T-helper 17 cell (primary cell): ENCODE measurements at regions not wholly inside any gene's neighbourhood (a gene's known extent, or its start where the extent isn't known, plus 50 kb on each side); places are given as distances from the start of the nearest gene placed in this dataset.
A peak's percentile ranks its signal among the peaks of the same experiment; 100 is the strongest.
"Not testable (repeated sequence)": the region's sequence is repeated elsewhere in the genome, so short reads cannot be mapped to it uniquely, and the experiment has no call there.

Experiments used
- ATAC-seq: fragments of 150-1000 bp; cut with Tn5 transposase; 2 replicates; pipeline ENCODE4 v1.10.0; 2021; ENCODE audit warnings: mild to moderate bottlenecking, moderate library complexity
- DNase-seq, 3 donors: peaks; one replicate each; pipeline versions ENCODE4 v3.0.0 to v3.0.0-alpha.2; 2020 to 2021
- H3K9me3 ChIP-seq: one replicate; pipeline ENCODE4 v1.7.0; 2013; ENCODE audit warnings: low read length, mild to moderate bottlenecking; ENCODE audit not compliant: control insufficient read depth, poor library complexity, severe bottlenecking
- H3K27ac Mint-ChIP-seq: one replicate; pipeline ENCODE4 v1.8.0; 2022; ENCODE audit warnings: mild to moderate bottlenecking, moderate library complexity, mixed read lengths
- H3K27me3 Mint-ChIP-seq: one replicate; pipeline ENCODE4 v1.8.0; 2022; ENCODE audit warnings: mixed read lengths
- H3K36me3 Mint-ChIP-seq: one replicate; pipeline ENCODE4 v1.8.0; 2022; ENCODE audit warnings: low read depth, mixed read lengths
- H3K4me1 Mint-ChIP-seq: one replicate; pipeline ENCODE4 v1.8.0; 2022; ENCODE audit warnings: mild to moderate bottlenecking, mixed read lengths
- H3K4me3 Mint-ChIP-seq: one replicate; pipeline ENCODE4 v1.8.0; 2022; ENCODE audit warnings: mild to moderate bottlenecking, moderate library complexity, mixed read lengths

DNA sequence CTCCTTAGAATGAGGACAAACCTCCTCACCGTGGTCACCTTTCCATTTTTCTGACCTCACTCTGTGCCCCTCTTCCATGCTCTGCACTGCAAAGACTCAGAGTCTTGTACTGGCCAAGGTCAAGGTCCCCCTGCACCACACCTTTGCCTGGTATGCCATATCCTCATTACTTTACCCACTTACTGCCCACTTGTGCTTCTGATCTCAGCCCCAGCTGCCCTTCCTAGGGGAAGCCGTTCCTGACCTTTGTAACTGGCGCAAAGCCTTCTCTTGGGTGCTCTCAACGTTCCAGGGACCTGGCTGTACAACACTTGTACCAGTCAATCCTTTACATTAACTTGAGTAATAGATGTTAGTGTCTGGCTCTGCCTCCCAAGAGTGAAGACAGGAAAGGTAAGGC lies 256.0 kb downstream of the SV2B start:
- no peaks in the 10 kb centered on the region for H3K4me1 Mint-ChIP-seq
- no peaks in the 10 kb centered on the region for H3K9me3 ChIP-seq
- DNase-seq (no peak), ATAC-seq (no peak)
- no peak overlapping the region for H3K27ac Mint-ChIP-seq
- H3K27me3 Mint-ChIP-seq, result peaks cover 2% of the 10 kb centered on the region
- H3K4me3 Mint-ChIP-seq, result no peak overlapping the region
- peaks cover 2% of the 10 kb centered on the region for H3K36me3 Mint-ChIP-seq

- Mint-ChIP-seq H3K27ac (no peak overlapping the region), H3K4me3 (no peak overlapping the region), H3K27me3 (no peaks in the 10 kb centered on the region), H3K4me1 (no peaks in the 10 kb centered on the region), H3K36me3 (peaks cover 2% of the 10 kb centered on the region)
- no peak for ATAC-seq
- DNase-seq, result no peak
- no peaks in the 10 kb centered on the region for H3K9me3 ChIP-seq
Observed at GRCh38 chr15:91357011-91357410, 257.0 kb downstream of the SV2B start.

- H3K9me3 ChIP-seq, result no peaks in the 10 kb centered on the region
- Mint-ChIP-seq H3K4me1 (no peaks in the 10 kb centered on the region), H3K4me3 (no peak overlapping the region), H3K27me3 (no peaks in the 10 kb centered on the region), H3K36me3 (peaks cover 2% of the 10 kb centered on the region), H3K27ac (no peak overlapping the region)
- no peak for DNase-seq
- no peak for ATAC-seq
Observed at GRCh38 chr15:91357486-91357885, 257.4 kb downstream of the SV2B start.

- DNase-seq (no peak), ATAC-seq (no peak)
- no peaks in the 10 kb centered on the region for H3K4me1 Mint-ChIP-seq
- no peak overlapping the region for H3K27ac Mint-ChIP-seq
- no peak overlapping the region for H3K4me3 Mint-ChIP-seq
- no peaks in the 10 kb centered on the region for H3K9me3 ChIP-seq
- peaks cover 2% of the 10 kb centered on the region for H3K36me3 Mint-ChIP-seq
- H3K27me3 Mint-ChIP-seq, result no peaks in the 10 kb centered on the region
Observed at GRCh38 chr15:91358405-91358804, 258.3 kb downstream of the SV2B start.

- not testable (repeated sequence) for H3K9me3 ChIP-seq, H3K27ac Mint-ChIP-seq, H3K4me3 Mint-ChIP-seq, H3K36me3 Mint-ChIP-seq, H3K4me1 Mint-ChIP-seq, DNase-seq, ATAC-seq, H3K27me3 Mint-ChIP-seq
Observed at GRCh38 chr15:91361696-91362095, 261.6 kb downstream of the SV2B start.

- H3K9me3 ChIP-seq, result no peaks in the 10 kb centered on the region
- no peaks in the 10 kb centered on the region for H3K27me3 Mint-ChIP-seq
- H3K36me3 Mint-ChIP-seq, result no peaks in the 10 kb centered on the region
- H3K4me3 Mint-ChIP-seq, result no peak overlapping the region
- no peak for ATAC-seq
- H3K27ac Mint-ChIP-seq, result no peak overlapping the region
- H3K4me1 Mint-ChIP-seq, result peaks cover 8% of the 10 kb centered on the region
- no peak for DNase-seq
Observed at GRCh38 chr15:91366111-91366510, 266.1 kb downstream of the SV2B start.

- no peak for DNase-seq
- H3K36me3 Mint-ChIP-seq, result no peaks in the 10 kb centered on the region
- no peaks in the 10 kb centered on the region for H3K9me3 ChIP-seq
- no peak overlapping the region for H3K27ac Mint-ChIP-seq
- H3K27me3 Mint-ChIP-seq, result peaks cover 8% of the 10 kb centered on the region
- no peak for ATAC-seq
- H3K4me1 Mint-ChIP-seq, result peaks cover 10% of the 10 kb centered on the region
- H3K4me3 Mint-ChIP-seq, result no peak overlapping the region
Observed at GRCh38 chr15:91368611-91369010, 268.6 kb downstream of the SV2B start.

- ATAC-seq (no peak), DNase-seq (no peak)
- H3K36me3 Mint-ChIP-seq, result no peaks in the 10 kb centered on the region
- no peaks in the 10 kb centered on the region for H3K9me3 ChIP-seq
- H3K27me3 Mint-ChIP-seq, result peaks cover 12% of the 10 kb centered on the region
- H3K27ac Mint-ChIP-seq, result peak overlapping the region; percentile 6
- H3K4me3 Mint-ChIP-seq, result peak overlapping the region; percentile 32
- peaks cover 10% of the 10 kb centered on the region for H3K4me1 Mint-ChIP-seq
Observed at GRCh38 chr15:91369823-91370222, 269.8 kb downstream of the SV2B start.

DNA sequence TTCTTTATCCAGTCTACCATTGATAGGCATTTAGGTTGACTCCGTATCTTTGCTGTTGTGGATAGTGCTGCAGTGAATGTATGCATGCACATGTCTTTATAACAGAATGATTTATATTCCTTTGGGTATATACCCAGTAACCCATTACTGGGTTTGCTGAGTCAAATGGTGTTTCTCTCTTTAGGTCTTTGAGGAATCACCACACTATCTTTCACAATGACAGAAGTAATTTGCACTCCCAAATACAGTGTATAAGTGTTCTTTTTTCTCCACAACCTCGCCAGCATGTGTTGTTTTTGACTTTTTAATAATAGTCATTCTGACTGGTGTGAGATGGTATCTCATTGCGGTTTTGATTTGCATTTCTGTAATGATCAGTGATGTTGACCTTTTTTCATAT lies 271.3 kb downstream of the SV2B start:
- not testable (repeated sequence) for H3K9me3 ChIP-seq, H3K36me3 Mint-ChIP-seq, H3K4me3 Mint-ChIP-seq, DNase-seq, ATAC-seq, H3K27ac Mint-ChIP-seq
- Mint-ChIP-seq H3K27me3 (peaks cover 12% of the 10 kb centered on the region), H3K4me1 (peaks cover 13% of the 10 kb centered on the region)

GRCh38 chr15:91374336-91374735 lies 274.3 kb downstream of the SV2B start:
- no peak overlapping the region for H3K27ac Mint-ChIP-seq
- DNase-seq (no peak), ATAC-seq (no peak)
- peaks cover 17% of the 10 kb centered on the region for H3K27me3 Mint-ChIP-seq
- peaks cover 13% of the 10 kb centered on the region for H3K4me1 Mint-ChIP-seq
- H3K4me3 Mint-ChIP-seq, result no peak overlapping the region
- no peaks in the 10 kb centered on the region for H3K9me3 ChIP-seq
- H3K36me3 Mint-ChIP-seq, result peaks cover 3% of the 10 kb centered on the region

DNA sequence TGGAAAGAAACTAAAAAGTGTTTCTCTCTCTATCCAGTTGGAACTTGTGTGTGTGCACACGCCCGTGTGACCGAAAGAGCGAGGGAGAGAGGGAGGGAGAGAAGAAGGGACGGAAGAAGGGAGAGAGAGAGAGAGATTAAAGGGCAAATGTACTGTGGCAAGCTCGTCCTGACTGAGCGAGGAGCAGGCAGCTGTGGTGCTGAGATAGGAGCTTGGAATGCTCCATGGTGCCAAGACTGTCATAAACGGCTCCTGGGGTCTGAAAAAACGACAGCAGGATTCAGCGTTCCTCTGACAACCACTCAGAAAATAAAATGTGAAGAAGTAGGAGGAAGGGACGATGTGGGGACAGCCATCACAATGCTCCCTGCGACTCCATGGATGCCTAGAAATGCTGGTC lies 276.0 kb downstream of the SV2B start:
- Mint-ChIP-seq H3K4me3 (no peak overlapping the region), H3K27me3 (peaks cover 17% of the 10 kb centered on the region), H3K36me3 (peaks cover 3% of the 10 kb centered on the region), H3K4me1 (peaks cover 5% of the 10 kb centered on the region), H3K27ac (no peak overlapping the region)
- H3K9me3 ChIP-seq, result no peaks in the 10 kb centered on the region
- DNase-seq (no peak), ATAC-seq (no peak)

DNA sequence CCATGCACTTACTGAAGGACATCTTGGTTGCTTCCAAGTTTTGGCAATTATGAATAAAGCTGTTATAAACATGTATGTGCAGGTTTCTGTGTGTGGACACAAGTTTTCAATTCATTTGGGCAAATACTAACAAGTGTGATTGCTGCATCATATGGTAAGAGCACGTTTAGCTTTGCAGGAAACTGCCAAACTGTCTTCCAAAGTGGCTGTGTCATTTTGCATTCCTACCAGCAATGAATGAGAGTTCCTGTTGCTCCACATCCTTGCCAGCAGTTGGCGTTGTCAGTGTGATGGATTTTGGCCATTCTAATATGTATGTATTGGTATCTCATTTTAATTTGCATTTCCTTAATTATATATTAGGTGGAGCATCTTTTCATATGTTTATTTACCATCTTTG lies 280.1 kb downstream of the SV2B start:
- H3K9me3 ChIP-seq, result peaks cover 3% of the 10 kb centered on the region
- Mint-ChIP-seq H3K4me3 (no peak overlapping the region), H3K4me1 (peaks cover 5% of the 10 kb centered on the region), H3K36me3 (peaks cover 3% of the 10 kb centered on the region), H3K27me3 (peaks cover 5% of the 10 kb centered on the region), H3K27ac (no peak overlapping the region)
- no peak for DNase-seq
- no peak for ATAC-seq

- no peak overlapping the region for H3K4me3 Mint-ChIP-seq
- H3K36me3 Mint-ChIP-seq, result no peaks in the 10 kb centered on the region
- DNase-seq (no peak), ATAC-seq (no peak)
- H3K27ac Mint-ChIP-seq, result no peak overlapping the region
- peaks cover 3% of the 10 kb centered on the region for H3K9me3 ChIP-seq
- peaks cover 2% of the 10 kb centered on the region for H3K4me1 Mint-ChIP-seq
- H3K27me3 Mint-ChIP-seq, result no peaks in the 10 kb centered on the region
Observed at GRCh38 chr15:91383532-91383931, 283.5 kb downstream of the SV2B start.

DNA sequence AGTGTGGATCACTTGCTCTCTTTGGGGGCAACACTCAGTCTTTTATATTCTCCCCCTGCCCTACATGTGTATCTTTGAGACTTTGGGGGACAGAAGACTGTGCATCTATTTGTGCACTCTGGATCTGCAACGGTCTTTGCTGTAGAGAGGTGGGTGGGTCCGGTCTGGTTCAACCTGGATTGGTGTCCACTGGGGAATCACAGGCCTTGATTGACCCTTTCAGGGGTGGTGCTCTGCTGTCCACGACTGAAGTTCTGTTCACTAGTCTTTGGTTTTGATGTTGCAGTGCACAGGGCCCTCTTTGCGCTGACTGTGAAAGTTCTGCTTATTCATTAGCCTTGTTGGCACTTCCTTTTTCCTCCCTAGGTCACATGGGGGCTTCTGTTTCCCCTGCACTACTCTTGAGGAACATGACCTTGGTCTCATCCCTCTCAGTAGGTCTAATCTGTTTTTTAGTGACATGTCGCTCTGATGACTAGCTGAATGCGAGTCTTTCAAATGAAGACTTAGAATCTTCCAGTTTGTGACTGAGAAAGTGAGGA lies 284.2 kb downstream of the SV2B start:
- peaks cover 2% of the 10 kb centered on the region for H3K4me1 Mint-ChIP-seq
- H3K36me3 Mint-ChIP-seq, result no peaks in the 10 kb centered on the region
- H3K27me3 Mint-ChIP-seq, result no peaks in the 10 kb centered on the region
- H3K4me3 Mint-ChIP-seq, result no peak overlapping the region
- H3K9me3 ChIP-seq, result peaks cover 3% of the 10 kb centered on the region
- no peak for ATAC-seq
- H3K27ac Mint-ChIP-seq, result no peak overlapping the region
- no peak for DNase-seq
